HG03575 (cell line): ENCODE measurements at regions not wholly inside any gene's neighbourhood (a gene's known extent, or its start where the extent isn't known, plus 50 kb on each side); places are given as distances from the start of the nearest gene placed in this dataset.

Source experiments
- ATAC-seq: cut with Tn5 transposase; IDR thresholded peaks from one replicate; pipeline ENCODE4 v1.9.1; 2021; ENCODE audit not compliant: unreplicated experiment, insufficient number of reproducible peaks, low FRiP score; ENCODE audit errors: extremely low read depth

DNA sequence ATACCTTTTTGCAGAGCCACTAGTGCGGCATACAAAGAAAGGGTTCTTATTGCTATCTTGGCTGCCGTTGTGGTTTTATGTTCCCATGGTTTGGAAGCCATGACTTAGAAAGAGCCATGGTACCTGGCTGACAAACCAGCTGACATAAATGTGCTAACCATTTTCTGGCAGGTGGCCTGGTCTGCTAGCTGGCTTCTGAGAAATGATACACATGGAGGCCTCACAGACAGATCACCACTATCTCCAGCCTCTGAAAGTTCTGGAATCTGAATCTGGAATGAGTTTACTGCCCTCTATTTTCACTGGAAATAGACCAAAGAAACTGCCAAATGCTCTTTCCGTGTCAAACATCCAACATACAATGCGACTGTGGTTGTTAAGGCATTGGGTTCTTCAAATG lies 123.7 kb downstream of the QPCT start:
- no peak for ATAC-seq

DNA sequence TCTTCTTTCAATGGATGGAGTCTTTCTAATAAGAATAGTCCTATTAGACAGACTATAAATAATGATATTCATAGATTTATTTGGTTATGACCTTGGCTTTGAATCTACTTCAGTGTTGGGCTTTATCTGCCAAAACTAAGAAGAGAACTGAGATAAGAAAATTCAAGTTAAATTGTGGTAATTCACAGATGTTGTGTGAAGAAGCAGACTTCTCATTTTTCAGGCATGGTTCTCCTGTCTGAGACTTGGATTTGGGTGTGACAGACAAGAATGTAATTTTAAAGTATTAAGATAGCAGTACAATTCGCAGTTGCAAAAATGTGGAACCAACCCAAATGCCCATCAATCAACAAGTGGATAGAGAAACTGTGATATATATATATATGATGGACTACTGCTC lies 124.7 kb downstream of the QPCT start:
- no peak for ATAC-seq

DNA sequence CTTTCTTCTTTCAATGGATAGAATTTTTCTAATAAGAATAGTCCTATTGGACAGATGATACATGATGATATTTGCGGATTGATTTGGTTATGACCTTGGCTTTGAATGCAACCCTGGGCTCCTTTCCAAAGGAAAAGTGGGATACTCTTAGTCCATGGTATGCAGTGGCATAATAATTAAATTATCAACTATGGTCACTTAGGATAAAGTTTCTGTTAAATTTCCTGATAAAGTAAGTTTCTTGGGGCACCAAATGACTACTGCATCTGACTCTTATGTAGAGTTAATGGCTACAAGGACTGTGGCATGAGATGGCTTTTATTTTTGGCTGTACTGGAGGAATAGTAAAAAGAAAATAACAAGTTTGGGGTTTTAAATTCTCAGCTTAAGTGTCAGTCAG lies 126.7 kb downstream of the QPCT start:
- no peak for ATAC-seq

DNA sequence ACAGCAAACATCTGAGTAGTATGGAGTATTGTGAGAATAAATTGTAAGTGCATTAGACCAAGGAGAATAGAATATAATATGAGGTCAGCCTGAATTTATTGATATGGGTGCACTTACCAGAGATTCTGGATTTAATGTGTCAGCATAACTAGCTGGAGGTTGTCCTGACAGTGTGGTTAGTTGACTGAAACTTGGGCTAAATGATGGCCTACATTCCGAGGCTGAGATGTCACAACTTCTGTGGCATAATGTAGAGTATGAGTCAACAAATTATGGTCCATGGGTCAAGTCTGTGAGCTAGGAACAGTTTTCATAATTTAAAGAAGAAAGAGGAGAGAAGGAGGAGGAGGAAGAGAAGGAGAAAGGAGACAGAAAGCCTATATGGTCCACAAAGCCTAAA lies 127.6 kb downstream of the QPCT start:
- no peak for ATAC-seq

DNA sequence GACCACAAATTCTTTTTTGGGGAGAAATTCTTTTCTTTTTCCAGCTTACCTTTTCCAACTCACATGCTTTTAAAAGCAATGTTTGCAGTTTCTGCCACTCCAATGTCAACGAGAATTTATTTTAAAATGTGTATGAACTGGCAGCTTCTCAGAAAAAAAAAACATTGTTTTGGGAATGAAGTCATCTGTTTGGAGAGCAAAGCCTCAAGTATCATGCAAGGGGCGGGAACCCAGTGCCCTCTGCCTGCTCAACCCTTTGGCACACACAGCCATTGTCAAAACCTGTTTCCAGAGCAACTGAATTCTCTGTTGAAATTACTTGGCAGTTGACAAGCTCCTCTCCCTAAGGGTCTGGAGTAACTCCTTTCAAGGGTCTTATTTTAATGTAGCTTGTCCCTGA lies 128.5 kb downstream of the QPCT start:
- no peak for ATAC-seq

DNA sequence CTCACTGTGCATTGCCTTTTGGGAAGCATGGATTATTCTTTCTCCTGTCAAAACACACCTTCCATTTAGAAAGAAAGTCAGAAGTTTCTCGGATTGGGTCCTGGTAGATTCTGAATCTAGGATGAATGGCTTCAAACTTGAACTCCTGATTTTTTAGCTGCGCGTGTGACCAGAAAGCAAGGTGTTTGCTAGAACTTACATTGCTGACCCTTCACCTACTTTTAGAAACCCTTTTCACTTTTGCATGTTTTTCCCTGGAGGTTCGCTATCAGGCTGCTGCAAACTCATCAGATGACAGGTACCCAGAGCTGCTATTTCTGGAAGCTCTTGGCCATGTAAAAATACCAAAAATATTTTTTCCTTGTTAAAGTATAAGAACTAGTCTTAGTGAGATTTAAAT lies 132.0 kb downstream of the QPCT start:
- ATAC-seq, result no peak

DNA sequence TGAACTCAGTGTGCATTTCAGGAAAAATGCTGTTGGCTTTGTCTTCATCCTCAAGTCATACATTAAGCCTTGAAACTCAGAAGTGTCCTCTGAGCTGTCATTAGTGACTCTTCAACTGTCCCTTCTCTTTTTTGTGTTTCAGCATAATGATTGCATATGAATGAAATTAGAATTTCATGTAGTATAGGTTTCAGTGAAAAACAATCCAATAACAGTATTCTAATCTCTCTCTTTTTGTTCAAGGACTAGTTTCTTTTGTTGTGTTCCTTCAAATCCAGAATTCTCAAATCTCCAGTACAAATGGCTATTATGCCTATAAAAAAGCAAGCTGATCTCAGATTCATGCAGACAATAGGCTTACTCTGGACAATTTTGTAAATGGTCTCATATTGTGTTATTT lies 133.5 kb downstream of the QPCT start:
- no peak for ATAC-seq

DNA sequence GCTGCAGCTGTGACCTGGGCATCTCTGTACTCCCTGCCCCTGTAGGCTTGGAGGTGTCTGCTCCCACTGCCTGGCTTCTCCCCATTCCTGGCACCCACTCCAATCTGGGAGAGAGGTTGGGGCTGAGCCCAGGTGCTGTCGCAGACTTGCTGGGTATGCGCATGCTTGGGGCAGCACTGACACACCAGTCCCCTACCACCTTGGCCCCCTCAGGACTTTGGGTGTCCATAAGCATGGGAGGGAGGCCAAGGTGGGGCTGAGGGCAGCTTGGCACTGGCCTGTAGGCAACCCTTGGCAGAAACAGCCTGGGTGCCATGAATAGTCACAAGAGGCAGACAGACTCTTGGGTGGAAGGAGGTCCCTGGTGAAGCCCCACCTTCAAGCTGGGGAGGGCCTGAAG lies 136.8 kb downstream of the QPCT start:
- ATAC-seq, result no peak

DNA sequence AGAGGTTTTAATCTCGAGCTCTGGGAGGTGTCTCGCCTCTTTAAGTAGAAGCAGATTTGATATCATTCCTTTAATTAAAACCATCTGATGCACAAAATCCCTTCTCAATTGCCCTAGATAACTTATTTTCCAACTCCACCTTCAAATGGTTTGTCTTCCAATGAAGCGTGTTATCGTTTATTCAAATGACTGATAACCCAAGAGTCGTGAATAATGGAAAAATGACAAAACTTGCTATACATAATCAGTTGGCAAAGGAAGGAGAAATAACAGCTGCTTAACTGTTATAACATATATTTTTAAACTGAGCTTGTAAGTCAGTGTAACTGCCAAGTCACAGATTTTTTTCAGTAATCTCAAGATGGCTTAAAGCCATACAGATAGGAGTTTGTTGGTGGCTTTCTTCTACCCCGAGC lies 144.6 kb downstream of the QPCT start:
- ATAC-seq, result no peak

DNA sequence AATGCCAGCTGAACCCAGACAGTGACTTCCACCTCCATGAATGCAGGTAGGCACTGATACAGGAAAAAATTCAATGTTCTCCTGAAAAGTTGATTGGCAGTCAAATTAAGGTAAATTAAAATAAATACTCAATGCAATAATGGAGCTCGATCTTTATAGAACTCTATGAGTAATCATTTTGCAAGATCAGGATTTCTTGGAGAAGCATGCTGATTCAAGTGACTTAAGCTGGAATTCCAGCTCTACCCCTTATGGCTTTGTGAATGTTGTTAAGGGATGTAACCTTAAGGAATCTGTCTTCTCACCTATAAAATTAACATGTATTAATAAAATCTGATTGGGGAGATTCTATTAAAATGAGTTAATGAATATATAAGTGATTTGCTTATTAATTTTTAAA lies 145.1 kb downstream of the QPCT start:
- ATAC-seq, result no peak

DNA sequence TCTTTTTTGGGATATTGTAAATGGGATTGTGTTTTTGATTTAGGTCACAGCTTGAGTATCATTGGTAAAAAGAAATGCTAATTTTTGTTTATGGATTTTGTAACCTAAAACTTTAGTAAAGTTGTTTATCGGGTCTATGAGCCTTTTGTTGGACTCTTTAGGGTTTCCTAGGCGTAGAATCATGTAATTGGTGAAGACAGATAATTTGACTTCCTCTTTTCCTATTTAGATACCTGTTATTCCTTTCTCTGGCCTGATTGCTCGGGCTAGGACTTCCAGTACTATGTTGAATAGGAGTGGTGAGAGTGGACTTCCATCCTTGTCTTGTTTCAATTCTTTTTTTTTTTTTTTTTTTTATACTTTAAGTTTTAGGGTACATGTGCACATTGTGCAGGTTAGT lies 149.0 kb downstream of the QPCT start:
- no peak for ATAC-seq

DNA sequence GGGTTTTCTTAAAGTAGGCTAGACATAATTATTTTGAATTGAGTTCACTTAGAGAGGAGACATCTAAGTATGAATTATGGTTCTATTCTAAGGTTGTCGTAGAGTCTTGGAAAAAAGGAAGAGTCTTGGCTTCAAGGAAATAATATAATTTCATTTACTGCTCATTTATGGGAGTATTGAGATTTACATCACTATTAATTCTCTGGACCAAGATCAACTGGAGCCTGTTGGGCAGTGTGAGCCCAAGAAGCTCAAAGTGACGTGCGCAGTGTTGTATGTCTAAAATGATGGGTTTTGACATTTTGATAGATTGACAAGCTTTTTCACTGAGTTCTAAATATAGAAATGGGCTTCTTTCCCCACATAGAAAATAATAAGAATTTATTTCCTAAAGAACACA lies 154.7 kb downstream of the QPCT start:
- ATAC-seq, result no peak

DNA sequence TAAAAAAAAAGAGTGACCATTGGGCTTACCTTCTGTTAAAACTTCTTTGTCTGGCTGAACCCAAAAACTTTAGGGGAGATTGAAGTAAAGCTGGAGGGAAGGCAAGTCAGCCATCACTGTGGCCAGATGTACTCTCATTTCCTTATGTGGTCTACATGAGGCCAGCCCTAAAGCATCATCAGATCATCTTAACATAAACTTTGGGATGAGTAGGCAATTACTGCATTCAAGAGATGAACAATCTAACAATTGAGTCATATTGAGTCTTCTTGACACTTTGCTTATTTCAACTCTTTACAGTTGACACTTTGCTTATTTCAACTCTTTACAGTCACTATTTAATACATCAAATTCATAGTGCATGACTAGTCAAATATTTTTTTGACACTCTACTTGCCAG lies 155.6 kb downstream of the QPCT start:
- no peak for ATAC-seq

DNA sequence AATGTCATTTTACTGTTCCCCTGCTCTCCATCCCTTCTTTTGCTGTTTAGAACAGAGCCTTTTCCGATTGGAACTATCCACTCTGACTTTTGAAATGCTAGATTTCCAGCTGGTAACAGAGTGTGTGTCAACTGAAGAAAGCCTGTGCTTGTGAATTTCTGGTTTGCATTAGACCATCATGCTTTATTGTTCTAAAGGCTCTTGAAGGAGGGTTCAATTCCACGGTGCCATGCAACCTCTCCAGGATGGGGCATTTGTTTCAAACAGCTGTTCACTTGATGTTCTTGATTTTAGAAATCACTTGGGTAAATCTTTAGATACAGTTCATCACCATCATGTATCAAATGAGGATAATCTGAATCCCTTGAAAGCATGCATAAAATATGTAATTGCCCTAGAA lies 156.7 kb downstream of the QPCT start:
- no peak for ATAC-seq

DNA sequence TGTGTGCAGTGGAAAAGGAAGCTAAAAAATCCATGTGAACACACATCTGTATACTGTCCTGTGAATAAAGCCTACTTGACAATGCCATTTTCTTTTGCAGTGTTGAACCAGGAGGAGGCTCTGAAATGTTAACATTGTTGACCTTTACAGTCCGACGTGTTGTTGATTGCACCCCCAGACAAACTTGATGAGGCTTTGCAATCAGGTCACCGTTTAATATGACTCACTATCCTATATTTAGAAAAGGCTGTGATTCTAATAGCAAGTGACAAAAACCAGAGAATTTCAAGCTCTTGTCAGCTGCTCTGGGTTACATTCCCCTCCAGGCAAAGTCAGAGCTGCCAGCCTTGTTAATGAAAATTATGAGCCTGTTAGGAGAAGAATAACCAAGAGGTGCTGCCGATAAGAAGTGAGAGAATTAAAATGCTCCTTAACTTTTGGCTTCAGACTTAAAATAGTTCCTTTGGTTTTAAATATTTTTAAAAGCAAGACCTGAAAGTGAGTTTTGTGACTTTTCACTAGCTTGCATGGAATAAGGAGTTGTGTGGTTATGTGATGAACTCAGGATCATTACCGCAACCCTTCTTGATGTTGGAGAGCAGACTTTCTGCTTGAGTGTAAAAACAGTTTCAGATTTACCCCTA lies 162.1 kb downstream of the QPCT start:
- ATAC-seq, result no peak

DNA sequence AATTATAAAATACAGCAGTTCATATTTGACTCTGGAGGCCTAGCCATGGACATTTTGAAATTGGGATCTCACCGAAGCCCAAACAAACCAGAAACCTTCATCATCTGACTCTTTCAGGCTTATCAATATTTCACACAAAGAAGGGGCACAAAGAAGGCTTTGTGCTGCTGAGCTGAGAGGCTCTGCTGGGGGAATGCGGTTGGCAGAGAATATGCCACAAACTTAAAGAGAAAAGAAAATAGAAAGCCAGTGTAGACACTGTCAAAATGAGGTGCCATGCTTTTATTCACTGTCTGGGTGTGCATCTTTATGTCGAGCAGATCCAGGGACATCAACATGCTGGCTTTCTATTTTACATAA lies 162.6 kb downstream of the QPCT start:
- no peak for ATAC-seq

DNA sequence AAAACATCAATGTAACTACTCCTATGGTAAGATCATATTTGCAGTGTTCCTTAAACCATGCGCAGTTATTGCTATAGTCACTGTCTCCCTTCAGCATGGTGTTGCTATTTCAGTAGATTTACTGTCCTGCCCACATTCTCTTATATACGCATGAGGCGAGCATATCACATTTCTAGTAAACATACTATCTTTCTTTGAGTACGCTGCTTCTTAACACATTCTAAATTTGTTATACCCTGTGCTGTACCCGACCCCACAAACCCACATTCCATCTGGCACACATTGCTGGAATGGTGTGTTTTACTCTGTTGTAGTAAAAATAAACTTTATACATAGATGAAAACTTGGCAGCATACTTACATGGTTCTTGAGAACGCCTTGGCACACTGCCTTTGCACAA lies 163.3 kb downstream of the QPCT start:
- no peak for ATAC-seq

DNA sequence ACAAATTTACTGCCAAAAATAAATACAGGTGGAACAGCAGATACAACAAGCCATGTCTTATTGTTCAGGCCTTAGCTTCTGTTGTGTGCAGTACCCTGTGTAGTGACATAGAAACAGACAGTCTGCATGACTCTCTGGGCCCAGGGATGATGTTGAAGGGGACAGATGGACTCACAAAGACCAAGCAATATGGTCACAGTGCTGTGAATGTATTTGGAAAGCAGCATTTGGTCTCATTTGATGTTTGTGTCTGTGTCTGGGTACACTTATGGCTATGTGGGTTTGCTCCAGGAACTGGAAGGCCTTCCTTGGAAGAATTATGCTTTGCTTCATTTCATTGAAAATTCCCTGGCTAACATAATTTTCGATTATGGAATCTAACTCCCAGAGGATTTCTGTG lies 158.5 kb downstream of the CDC42EP3 start:
- no peak for ATAC-seq

DNA sequence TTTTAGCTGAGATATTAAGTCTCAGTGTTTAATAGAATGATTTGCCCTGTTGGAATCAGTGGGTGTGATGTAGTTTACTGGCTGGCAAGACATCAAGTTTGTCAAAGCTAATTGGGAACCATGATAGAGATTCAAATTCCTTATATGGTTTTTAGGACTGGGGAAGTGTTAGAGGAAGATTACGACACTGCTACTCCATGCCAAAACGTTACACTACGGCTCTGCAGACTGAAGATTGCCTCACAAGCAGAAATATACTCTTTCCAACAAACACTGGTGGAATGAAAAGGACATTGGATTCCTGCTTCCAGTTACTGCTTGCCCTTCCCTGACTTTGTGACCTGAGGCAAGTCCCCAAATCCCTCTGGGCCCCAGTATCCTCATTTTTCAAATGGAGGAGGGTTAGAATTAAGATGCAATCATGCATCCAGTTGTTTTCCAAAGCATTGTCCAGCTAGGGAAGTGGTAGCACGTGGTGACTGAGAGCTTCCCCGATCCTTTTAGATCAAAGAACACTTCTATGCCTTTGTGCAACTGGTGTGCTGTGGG lies 147.6 kb downstream of the CDC42EP3 start:
- no peak for ATAC-seq

DNA sequence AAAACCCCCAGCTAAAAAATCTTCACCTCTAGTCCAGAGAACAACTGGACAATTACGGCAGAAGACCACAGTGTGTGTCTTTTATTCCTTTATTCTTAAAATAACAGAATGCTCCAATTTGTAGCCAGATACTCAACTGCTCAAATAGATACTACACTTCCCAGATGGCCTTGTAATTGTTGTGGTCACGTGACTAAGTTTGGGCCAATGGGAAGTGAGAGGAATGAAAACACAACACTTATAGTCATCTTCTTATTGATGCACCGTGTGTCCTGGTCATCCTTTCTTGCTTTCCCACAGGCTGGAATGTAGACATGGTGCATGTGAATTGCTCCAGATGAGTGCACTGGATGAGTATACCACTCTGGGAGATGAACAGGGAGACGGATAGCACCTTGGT lies 145.1 kb downstream of the CDC42EP3 start:
- ATAC-seq, result no peak

DNA sequence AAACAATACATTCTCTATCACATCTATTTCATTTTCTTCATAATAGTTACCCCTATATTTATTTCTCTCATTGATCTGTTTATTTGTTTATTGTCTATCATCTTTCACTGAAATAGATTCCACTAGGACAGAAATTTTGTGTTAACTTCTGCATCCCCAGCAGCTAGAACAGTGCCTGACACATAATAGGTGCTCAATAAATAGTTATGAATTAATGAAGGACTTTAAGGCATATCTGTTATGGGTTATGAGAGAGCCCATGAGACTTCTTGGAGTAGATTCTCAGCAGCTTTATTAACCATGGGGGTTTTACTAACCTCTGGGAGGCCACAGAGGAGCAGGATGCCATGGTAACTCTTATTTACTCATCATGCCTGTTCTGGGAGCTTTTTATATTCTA lies 144.6 kb downstream of the CDC42EP3 start:
- ATAC-seq, result no peak
